Tibial artery (tissue), 4 donors: ENCODE measurements at regions not wholly inside any gene's neighbourhood (a gene's known extent, or its start where the extent isn't known, plus 50 kb on each side); places are given as distances from the start of the nearest gene placed in this dataset.

Experiments
- DNase-seq, 2 donors: peaks; one replicate each; pipeline ENCODE4 v3.0.0-alpha.2; 2019
- H3K27ac ChIP-seq, 2 donors: fragments of 200-600 bp; sonication (generic) in 1 of 2; 1 replicate in 1 of 2; 2 replicates in 1 of 2; pipeline ENCODE4 v1.5.1; 2018 to 2019; ENCODE audit warnings: mild to moderate bottlenecking in 1 of 2
- H3K27me3 ChIP-seq, 2 donors: fragments of 200-600 bp; sonication (generic) in 1 of 2; one replicate each; pipeline versions ENCODE4 v1.5.1 to v1.6.0; 2016 to 2019
- H3K36me3 ChIP-seq, 3 donors: fragments of 200-600 bp; sonication (generic) in 2 of 3; one replicate each; pipeline ENCODE4 v1.5.1; 2016 to 2019; ENCODE audit warnings: mild to moderate bottlenecking in 2 of 3
- H3K4me1 ChIP-seq, 4 donors: fragments of 200-600 bp; sonication (generic) in 2 of 4; 1 replicate in 3 of 4; 2 replicates in 1 of 4; pipeline ENCODE4 v1.5.1; 2016 to 2019
- H3K4me3 ChIP-seq, 2 donors: fragments of 200-600 bp; sonication (generic) in 1 of 2; 1 replicate in 1 of 2; 2 replicates in 1 of 2; pipeline ENCODE4 v1.5.1; 2018 to 2019; ENCODE audit warnings: mild to moderate bottlenecking in 2 of 2
- H3K9me3 ChIP-seq, 3 donors: fragments of 200-600 bp; sonication (generic) in 1 of 3; one replicate each; pipeline ENCODE4 v1.5.1; 2016 to 2019
- CTCF ChIP-seq, 2 experiments: fragments of 200-600 bp in 1 of 2; fragments of 450-650 bp in 1 of 2; IDR thresholded peaks; one replicate each; pipeline ENCODE4 v1.5.1; 2017 to 2019; ENCODE audit warnings: antibody characterized with exemption in 2 of 2, mild to moderate bottlenecking in 1 of 2, moderate library complexity in 1 of 2
- intact Hi-C: fragments of 100-400 bp; cut with DNase I; formaldehyde crosslinking; loops from one replicate; pipeline ENCODE4 v1.15.0; 2023; ENCODE audit warnings: low total_unique reads

DNA sequence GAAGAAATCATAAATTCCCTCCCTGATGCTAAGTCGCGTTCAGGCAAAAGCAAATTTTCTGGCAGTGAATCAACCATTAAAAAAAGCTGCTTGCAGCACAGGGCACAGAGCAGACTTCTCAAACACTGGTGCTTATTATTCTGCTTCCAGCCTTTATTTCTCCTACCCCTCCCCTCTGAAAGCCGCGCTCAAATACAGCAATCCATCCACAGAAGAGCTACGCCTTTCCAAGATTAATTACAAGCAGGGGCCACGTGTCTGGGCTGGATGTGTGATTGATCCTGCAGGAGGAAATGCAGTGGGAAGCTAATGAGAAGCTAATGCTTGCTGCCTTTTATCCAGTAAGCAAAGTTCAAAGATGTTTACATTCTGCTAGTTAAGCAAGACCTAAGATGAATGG, 134.9 kb upstream of the TOPAZ1 start:
- intact Hi-C loops: no loop called here
- Histone ChIP-seq H3K4me3 (no peak overlapping the region), H3K36me3 (no peaks in the 10 kb centered on the region), H3K4me1 (no peaks in the 10 kb centered on the region), H3K9me3 (no peaks in the 10 kb centered on the region), H3K27me3 (peaks cover 0 to 18% of the 10 kb centered on the region in 2 donors), H3K27ac (no peak overlapping the region)
- no peak for DNase-seq
- TF ChIP-seq CTCF (IDR thresholded peaks at IDR 0.05): no peak

DNA sequence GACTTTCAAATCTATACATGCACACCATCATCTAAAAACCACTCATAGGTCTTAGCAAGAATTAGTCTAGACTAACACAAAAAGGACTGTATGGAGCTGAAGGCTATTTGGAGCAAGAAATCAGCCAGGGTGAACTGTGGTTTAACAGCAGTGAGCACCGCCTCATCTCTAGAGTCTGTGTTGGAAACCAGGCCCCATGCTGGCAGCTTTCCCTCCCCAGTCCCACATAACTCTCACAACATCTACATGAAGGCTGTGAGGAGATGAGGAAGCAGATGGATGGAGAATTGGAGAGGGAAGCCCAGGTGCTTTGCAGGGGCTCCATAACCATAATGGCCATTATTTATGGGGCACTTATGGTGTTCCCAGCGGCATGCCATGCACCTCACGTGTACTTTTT, 133.2 kb upstream of the TOPAZ1 start:
- no peak overlapping the region for H3K27ac ChIP-seq
- peaks cover 0 to 14% of the 10 kb centered on the region in 2 donors for H3K27me3 ChIP-seq
- intact Hi-C loops: no loop called here
- no peaks in the 10 kb centered on the region for H3K4me1 ChIP-seq
- no peak overlapping the region for H3K4me3 ChIP-seq
- no peaks in the 10 kb centered on the region for H3K9me3 ChIP-seq
- no peaks in the 10 kb centered on the region for H3K36me3 ChIP-seq
- TF ChIP-seq CTCF (IDR thresholded peaks at IDR 0.05): no peak
- DNase-seq: no peak

DNA sequence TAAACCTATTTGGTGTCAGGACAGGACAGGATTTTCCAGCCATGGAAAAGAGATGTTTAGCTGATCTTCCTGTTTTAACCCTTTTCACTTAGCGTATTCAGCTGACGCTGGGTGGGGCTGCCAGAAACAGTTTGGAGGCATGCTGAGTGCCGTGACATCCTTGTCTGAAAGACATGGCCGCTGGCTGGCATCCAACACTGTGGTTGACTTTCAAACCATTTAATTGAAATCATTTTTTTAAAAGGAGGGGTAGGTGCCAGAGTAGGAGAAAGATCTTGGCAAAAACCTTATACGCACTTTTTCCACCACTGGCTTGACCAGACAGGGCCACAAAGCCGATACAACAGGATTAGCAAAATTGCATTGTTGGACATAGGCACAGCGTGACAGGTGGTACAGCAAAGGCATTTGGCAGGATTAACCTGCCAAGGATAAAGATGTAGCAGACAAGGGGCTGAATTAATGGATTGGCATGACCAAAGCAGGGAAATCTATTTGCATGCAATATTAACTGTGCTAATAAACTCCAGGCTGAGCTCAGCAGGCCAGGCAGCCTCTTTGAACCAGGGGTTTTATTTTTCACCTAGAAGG, 131.8 kb upstream of the TOPAZ1 start:
- intact Hi-C loops: no loop called here
- Histone ChIP-seq H3K4me3 (no peak overlapping the region), H3K27me3 (peaks cover 0 to 19% of the 10 kb centered on the region in 2 donors), H3K27ac (no peak overlapping the region), H3K36me3 (no peaks in the 10 kb centered on the region), H3K9me3 (no peaks in the 10 kb centered on the region), H3K4me1 (no peaks in the 10 kb centered on the region)
- no peak for TF ChIP-seq CTCF (IDR thresholded peaks at IDR 0.05)
- no peak for DNase-seq

- no peak overlapping the region for H3K27ac ChIP-seq
These were observed 131.0 kb upstream of the TOPAZ1 start for GRCh38 chr3:44110648-44111047.

GRCh38 chr3:44111482-44111881, 130.2 kb upstream of the TOPAZ1 start:
- Histone ChIP-seq H3K27ac (no peak overlapping the region), H3K36me3 (no peaks in the 10 kb centered on the region), H3K4me1 (no peaks in the 10 kb centered on the region), H3K4me3 (no peak overlapping the region), H3K27me3 (peaks cover 0 to 19% of the 10 kb centered on the region in 2 donors), H3K9me3 (no peaks in the 10 kb centered on the region)
- intact Hi-C loops: no loop called here
- TF ChIP-seq CTCF (IDR thresholded peaks at IDR 0.05): no peak
- no peak for DNase-seq

More at GRCh38 chr3:44110648-44111047, 131.0 kb upstream of the TOPAZ1 start:
- no peaks in the 10 kb centered on the region for H3K9me3 ChIP-seq
- no peaks in the 10 kb centered on the region for H3K36me3 ChIP-seq
- no peak for TF ChIP-seq CTCF (IDR thresholded peaks at IDR 0.05)
- no peak overlapping the region for H3K4me3 ChIP-seq
- intact Hi-C loops: no loop called here
- H3K4me1 ChIP-seq: no peaks in the 10 kb centered on the region
- DNase-seq: no peak
- H3K27me3 ChIP-seq: peaks cover 0 to 19% of the 10 kb centered on the region in 2 donors

- Histone ChIP-seq H3K36me3 (no peaks in the 10 kb centered on the region), H3K27ac (no peak overlapping the region), H3K4me3 (no peak overlapping the region), H3K27me3 (peaks cover 0 to 10% of the 10 kb centered on the region in 2 donors), H3K4me1 (no peaks in the 10 kb centered on the region), H3K9me3 (no peaks in the 10 kb centered on the region)
- intact Hi-C loops: no loop called here
- DNase-seq: no peak
- TF ChIP-seq CTCF (IDR thresholded peaks at IDR 0.05): no peak
These were observed 127.5 kb upstream of the TOPAZ1 start for GRCh38 chr3:44114142-44114541.
